Midbrain (tissue), 1 donor: ENCODE measurements at regions not wholly inside any gene's neighbourhood (a gene's known extent, or its start where the extent isn't known, plus 50 kb on each side); places are given as distances from the start of the nearest gene placed in this dataset.

Source experiments
- DNase-seq: peaks from one replicate; lab custom pipeline; 2025; lab: John Stamatoyannopoulos, UW

DNA sequence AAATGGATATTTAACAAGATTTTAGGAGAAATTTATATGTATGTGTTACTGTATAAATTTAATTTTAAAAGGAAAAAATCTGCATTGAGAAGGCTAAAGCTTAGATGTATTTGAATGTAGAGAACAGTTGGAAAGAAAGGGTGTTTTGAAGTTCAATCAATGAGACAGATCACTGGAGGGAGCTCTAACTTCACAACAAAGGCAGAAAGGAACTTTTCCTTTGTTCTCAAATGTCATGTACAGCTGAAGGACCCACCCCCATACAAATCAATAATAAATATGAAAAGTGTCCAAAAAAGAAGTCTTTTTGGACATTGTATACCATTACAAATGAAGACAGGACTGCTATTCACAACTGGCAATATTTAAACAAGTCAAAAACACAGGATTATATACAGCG, 403.4 kb downstream of the DNAJB9 start:
- DNase-seq, result no peak

DNA sequence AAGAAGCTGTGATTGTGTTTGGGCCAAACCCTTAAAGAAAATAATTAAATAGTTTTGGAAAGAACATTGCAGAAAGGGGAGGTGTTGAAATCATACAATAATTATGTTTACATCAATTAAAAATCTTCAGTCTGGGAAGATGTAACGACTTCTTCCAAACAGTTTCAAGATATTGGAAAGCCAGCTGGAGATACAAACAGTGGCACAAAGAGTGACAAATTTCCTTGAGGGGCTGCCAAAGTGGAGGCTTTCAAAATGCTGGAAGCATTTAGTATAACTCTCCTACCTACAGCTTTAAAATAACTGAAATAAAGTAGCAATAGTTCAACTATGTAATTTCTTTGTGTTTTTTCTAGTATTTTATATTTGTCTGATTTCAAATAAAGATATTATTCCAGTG, 405.0 kb downstream of the DNAJB9 start:
- no peak for DNase-seq

- DNase-seq, result no peak
These were observed 415.4 kb downstream of the DNAJB9 start for GRCh38 chr7:108985037-108985436.

DNA sequence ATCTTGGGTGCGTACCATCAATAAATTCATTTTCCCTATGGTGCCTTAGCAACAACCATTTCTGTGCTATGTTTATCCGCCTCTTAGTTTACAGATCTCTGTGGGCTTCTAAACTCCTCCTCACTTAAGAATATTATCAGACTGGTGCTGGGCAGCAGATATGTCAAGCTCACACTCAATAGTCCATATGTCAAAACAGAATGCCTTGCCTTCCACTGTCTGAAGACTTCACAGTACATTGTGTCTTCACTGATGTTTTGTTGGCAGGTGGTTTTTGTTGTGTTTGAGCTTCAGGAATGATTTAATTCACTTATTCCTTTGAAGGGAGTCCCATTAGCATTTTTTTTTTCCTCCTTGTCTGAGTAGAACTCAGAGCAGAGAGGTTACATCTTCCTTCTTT, 419.6 kb downstream of the DNAJB9 start:
- DNase-seq, result no peak

GRCh38 chr7:108997480-108997879, 427.8 kb downstream of the DNAJB9 start:
- no peak for DNase-seq

DNA sequence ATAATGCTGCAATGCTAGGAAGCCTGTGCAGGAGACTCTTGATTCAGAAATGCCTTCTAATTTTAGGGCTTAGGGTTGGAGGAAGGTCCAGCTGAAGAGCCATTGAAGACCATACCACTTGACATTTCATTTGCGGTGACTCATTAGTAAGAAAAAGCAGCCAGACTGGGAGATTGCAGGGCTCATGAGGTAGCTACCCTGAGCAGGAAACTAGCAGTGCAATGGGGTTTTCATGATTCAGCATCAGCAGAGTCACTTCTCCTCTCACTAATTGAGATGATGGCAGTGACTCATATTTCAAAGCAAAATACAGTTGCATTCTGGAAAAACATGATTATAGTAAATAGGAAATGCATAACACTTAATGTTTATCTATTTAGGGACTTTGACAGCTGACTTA, 434.1 kb downstream of the DNAJB9 start:
- no peak for DNase-seq

- no peak for DNase-seq
These were observed 440.0 kb downstream of the DNAJB9 start for GRCh38 chr7:109009636-109010035.

GRCh38 chr7:109020251-109020650, 450.6 kb downstream of the DNAJB9 start:
- DNase-seq, result no peak

DNA sequence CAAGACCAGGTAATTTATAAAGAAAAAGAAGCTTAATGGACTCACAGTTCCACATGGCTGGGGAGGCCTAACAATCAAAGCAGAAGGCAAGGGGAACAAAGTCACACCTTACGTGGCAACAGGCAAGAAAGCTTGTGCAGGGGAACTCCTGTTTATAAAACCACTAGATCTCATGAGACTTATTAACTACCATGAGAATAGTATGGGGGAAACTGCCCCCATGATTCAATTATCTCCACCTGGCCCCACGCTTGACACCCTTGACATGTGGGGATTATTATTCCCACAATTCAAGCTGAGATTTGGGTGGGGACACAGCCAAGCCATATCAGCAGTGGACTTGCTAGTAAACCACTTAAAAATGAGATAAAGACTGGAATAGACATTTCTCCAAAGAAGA, 451.7 kb downstream of the DNAJB9 start:
- no peak for DNase-seq

GRCh38 chr7:109029866-109030265, 460.2 kb downstream of the DNAJB9 start:
- DNase-seq, result no peak

DNA sequence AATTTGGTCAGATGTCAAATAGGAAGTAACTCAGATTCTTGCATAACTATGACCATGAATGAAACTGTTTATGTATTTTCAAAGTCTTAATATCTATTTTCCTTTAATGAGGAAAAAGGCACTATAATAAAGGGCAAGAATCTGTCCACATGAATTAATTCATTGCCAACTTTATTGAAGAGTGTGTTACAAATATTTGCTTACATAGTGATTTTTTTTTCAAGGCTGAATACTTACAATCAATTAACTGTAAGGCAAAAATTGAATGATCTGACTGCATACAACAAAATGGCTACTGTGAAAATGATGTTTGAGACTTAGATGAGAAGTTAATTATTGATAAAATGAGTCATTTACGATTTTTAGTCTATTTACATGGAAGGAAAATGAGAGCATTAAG, 475.0 kb downstream of the DNAJB9 start:
- DNase-seq, result no peak

- no peak for DNase-seq
These were observed 479.7 kb downstream of the DNAJB9 start for GRCh38 chr7:109049366-109049765.

DNA sequence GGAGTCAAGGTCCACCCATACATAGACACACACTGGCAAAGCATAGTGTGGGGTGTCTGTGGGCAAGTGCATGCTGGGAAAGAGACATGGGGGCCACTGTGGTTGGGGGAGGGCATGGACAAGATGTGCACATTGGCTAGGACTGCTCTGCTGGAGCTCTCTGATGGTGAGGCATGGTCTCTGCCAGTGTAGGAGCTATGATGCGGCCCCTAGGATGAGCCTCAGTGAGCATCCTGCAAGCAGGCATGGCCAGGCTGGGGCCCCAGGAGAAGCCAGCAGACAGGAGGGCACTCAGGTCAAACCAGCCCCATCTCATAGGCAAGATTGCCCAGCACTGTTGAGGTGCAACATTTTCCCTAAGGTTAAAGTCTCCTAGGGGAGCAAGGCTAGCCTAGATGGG, 489.4 kb downstream of the DNAJB9 start:
- DNase-seq, result no peak

GRCh38 chr7:109062798-109063197, 493.1 kb downstream of the DNAJB9 start:
- DNase-seq, result no peak

DNA sequence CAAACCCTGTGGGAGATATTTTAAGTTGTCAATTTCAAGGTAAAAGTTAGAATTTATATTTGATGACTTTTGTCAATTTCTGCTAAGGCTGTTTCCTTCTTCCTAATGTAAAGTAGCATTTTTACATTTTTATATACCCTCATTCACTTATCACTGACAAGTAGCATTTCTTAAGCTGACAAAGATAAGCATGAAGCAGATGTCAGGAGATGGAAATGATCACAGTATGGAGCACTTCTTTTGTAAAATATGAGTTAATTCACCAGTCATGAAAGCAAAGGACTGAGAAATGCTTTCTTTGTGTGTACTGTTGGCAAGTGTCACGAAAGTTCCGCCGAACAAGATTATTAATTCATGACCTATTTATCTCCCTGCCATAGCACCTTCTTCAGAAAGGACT, 503.9 kb downstream of the DNAJB9 start:
- no peak for DNase-seq

GRCh38 chr7:109076396-109076972, 506.8 kb downstream of the DNAJB9 start:
- DNase-seq, result no peak

DNA sequence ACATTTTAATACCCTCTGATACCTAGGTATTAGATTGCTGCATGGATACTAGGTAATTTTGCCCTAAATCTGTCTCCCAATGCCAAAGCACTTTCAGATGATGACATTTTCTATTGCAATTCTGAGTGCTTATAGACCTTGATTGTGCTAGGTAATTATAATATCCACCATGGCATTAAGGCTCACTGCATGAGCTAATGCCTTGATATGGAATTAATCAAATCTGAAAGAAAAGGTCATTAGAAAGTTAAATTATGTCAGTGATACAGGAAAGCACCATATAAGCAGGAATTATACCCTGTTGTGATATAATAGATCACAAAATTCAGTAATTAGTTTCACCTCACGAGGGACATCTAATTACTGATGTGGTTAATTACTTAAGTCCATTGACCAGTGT, 521.4 kb downstream of the DNAJB9 start:
- DNase-seq, result no peak

- DNase-seq, result no peak
These were observed 522.6 kb downstream of the DNAJB9 start for GRCh38 chr7:109092268-109092667.

- no peak for DNase-seq
These were observed 531.7 kb downstream of the DNAJB9 start for GRCh38 chr7:109101332-109101731.

- DNase-seq, result no peak
These were observed 539.9 kb downstream of the DNAJB9 start for GRCh38 chr7:109109558-109109957.

GRCh38 chr7:109111086-109111485, 541.4 kb downstream of the DNAJB9 start:
- DNase-seq, result no peak

DNA sequence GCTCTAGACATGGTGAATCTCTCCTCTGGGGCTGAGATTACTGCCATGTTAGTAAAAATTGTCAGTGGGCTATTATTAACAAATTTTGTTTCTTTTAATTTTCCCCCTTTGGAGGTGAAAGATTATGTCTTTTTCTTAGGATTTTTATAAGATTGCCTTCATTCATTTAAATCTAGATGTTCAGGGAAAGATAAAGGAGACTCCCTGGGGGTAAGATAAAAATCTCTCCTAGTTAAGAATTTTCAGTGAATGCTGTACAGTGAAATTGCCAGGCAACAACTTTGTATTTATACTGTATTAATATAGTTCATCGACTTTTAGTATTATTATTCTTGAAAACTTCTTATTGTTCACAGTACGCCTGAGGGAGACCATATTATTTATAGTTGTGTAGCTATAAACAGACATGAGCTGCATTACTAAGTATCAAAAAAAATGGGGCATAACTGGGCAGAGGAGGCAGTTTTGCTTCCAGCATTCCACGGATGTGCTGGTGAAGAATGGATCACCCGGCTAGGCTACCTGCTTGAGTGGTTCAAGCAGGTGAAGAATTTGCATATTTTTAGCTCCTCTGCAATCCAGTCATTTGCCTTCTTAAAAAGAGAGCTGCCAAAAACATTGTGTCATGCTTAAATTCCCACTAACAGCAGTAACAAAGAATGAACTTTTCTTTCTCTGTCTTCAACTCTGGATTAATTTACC, 552.1 kb downstream of the DNAJB9 start:
- no peak for DNase-seq

- no peak for DNase-seq
These were observed 555.3 kb downstream of the DNAJB9 start for GRCh38 chr7:109125001-109125400.

DNA sequence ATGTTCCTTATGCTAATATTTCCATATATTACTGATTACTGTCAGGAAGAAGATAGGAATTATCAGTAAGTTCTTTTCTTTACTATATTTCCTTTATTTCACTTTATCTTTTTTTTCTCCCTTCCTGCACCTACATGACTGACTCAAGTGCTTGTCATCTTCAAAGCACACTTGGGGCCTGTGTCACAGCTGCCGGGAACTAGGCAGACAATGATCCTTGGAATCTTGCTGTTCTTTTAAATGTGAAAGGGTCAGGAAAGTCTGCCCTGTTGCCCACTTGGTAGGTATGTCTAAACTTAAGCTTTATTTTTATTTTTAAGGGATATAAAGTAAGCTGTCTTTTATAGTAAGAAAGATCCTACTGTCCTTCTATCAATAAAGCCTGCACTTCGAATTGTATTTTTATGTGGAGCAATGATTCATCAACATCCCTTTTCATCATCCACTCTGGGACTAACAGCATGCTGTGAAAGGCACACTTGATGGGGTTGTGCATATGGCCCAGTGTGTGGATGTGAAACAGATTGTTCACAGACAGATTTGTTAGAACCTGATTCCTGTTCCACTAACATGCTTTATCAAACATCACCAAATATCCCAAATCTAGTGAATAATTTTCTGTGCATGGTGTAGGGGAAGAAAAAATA, 556.9 kb downstream of the DNAJB9 start:
- no peak for DNase-seq
